Tibial nerve (tissue), 4 donors: ENCODE measurements at regions not wholly inside any gene's neighbourhood (a gene's known extent, or its start where the extent isn't known, plus 50 kb on each side); places are given as distances from the start of the nearest gene placed in this dataset.

Source experiments
- DNase-seq, 2 donors: peaks; one replicate each; pipeline ENCODE4 v3.0.0-alpha.2; 2019; ENCODE audit warnings: low spot score in 2 of 2
- H3K27ac ChIP-seq, 4 donors: fragments of 200-600 bp; sonication (generic) in 3 of 4; one replicate each; pipeline ENCODE4 v1.5.1; 2017 to 2019; ENCODE audit warnings: mild to moderate bottlenecking in 1 of 4
- H3K27me3 ChIP-seq, 2 donors: fragments of 200-600 bp; sonication (generic) in 1 of 2; one replicate each; pipeline versions ENCODE4 v1.5.1 to v1.6.0; 2017 to 2019
- H3K36me3 ChIP-seq, 3 donors: fragments of 200-600 bp; sonication (generic); one replicate each; pipeline ENCODE4 v1.5.1; 2018 to 2019
- H3K4me1 ChIP-seq, 4 donors: fragments of 200-600 bp; sonication (generic) in 3 of 4; one replicate each; pipeline ENCODE4 v1.5.1; 2017 to 2019
- H3K4me3 ChIP-seq, 4 donors: fragments of 200-600 bp; sonication (generic) in 3 of 4; one replicate each; pipeline ENCODE4 v1.5.1; 2017 to 2019; ENCODE audit warnings: mild to moderate bottlenecking in 1 of 4, moderate library complexity in 1 of 4
- H3K9me3 ChIP-seq, 4 donors: fragments of 200-600 bp; sonication (generic) in 3 of 4; one replicate each; pipeline ENCODE4 v1.5.1; 2017 to 2019
- EP300 ChIP-seq, 2 donors: sonication (generic); formaldehyde crosslinking; IDR thresholded peaks; one replicate each; pipeline ENCODE4 v1.6.1; 2017; ENCODE audit warnings: antibody characterized with exemption in 2 of 2, mild to moderate bottlenecking in 1 of 2
- POLR2A ChIP-seq, 2 donors: fragments of 450-650 bp; IDR thresholded peaks; one replicate each; pipeline ENCODE4 v1.6.1; 2017; ENCODE audit warnings: antibody characterized with exemption in 2 of 2, mild to moderate bottlenecking in 2 of 2, moderate library complexity in 2 of 2
- WGBS, 2 donors: methylation state at CpG; one replicate each; pipeline ENCODE4 v1.1.5; 2018; 5-methylcytosine and 5-hydroxymethylcytosine counted together
- TF ChIP-seq, protein P1 (sequence below), 5 experiments: fragments of 200-600 bp in 3 of 5; fragments of 450-650 bp in 2 of 5; sonication (generic) in 3 of 5; IDR thresholded peaks; one replicate each; pipeline ENCODE4 v1.5.1; 2016 to 2019; ENCODE audit warnings: antibody characterized with exemption in 5 of 5, mild to moderate bottlenecking in 3 of 5, moderate library complexity in 2 of 5

DNA sequence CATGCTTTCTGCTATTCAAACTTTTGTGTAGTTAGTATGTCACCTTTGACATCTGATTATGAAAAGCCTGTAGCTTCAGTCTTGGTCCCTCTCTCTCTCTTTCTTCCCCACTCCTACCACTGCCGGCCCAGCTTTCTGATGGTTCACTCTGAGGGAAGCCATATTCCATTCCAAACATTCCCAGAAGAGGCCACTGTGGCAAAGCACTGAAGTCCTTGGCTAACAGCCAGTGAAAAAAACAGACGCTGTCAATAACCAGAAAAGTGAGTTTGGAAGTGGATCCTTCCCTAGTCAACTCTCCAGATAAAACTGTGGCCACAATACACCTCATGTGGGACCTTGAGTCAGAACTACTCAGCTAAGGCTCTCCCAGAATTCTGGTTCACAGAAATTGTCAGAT, 950.7 kb upstream of the PHF14 start:
- WGBS, 2 donors, result 3 to 6% methylated on average over 2 of the region's 2 CpGs
- Histone ChIP-seq H3K4me1 (no peaks in the 10 kb centered on the region), H3K27me3 (no peaks in the 10 kb centered on the region), H3K27ac (no peak overlapping the region), H3K9me3 (no peaks in the 10 kb centered on the region), H3K4me3 (no peak overlapping the region), H3K36me3 (no peaks in the 10 kb centered on the region)
- DNase-seq, result peak in 1 of 2 donors; percentile 5
- TF ChIP-seq POLR2A (IDR thresholded peaks at IDR 0.05) (no peak), EP300 (IDR thresholded peaks at IDR 0.05) (no peak)
- TF ChIP-seq, protein P1, sequence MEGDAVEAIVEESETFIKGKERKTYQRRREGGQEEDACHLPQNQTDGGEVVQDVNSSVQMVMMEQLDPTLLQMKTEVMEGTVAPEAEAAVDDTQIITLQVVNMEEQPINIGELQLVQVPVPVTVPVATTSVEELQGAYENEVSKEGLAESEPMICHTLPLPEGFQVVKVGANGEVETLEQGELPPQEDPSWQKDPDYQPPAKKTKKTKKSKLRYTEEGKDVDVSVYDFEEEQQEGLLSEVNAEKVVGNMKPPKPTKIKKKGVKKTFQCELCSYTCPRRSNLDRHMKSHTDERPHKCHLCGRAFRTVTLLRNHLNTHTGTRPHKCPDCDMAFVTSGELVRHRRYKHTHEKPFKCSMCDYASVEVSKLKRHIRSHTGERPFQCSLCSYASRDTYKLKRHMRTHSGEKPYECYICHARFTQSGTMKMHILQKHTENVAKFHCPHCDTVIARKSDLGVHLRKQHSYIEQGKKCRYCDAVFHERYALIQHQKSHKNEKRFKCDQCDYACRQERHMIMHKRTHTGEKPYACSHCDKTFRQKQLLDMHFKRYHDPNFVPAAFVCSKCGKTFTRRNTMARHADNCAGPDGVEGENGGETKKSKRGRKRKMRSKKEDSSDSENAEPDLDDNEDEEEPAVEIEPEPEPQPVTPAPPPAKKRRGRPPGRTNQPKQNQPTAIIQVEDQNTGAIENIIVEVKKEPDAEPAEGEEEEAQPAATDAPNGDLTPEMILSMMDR (IDR thresholded peaks at IDR 0.05), result peak in 1 of 5 experiments; percentile 11

DNA sequence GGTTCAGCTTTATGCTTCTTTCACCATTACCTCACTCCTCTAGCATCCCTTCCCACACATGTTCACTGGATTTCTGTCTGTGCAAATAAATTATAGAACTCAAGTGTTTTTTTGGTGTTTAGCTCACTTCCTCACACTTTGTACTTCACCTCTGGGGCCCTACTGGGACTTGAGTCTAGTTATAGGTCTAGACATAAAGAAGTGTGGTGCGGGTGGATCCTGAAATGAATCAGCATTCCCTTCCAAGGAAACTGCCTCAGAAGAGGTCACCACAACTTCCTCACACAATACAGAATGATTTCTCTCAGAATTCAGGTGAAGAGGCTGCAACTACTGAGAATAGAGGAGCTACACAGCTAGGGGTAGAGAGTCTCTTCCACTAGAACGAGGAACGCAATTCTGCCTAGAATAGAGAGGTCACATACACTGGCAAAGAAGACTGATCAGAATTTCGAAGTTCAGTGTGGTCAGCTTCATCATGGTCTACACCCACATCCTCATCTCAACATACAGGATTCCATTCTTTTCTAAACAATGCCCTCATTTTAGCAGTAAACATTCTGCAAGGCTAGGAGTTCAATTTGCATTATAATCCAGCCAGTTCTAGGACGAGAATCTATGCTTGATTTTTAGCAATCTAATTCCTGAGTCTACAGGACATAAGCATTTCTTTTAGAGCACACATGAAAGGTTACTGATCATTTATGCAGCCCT, 938.7 kb upstream of the PHF14 start:
- Histone ChIP-seq H3K9me3 (no peaks in the 10 kb centered on the region), H3K4me3 (no peak overlapping the region), H3K36me3 (no peaks in the 10 kb centered on the region), H3K27ac (no peak overlapping the region), H3K27me3 (no peaks in the 10 kb centered on the region), H3K4me1 (no peaks in the 10 kb centered on the region)
- WGBS, 2 donors, result 33 to 44% methylated on average over 5 of the region's 5 CpGs
- TF ChIP-seq, protein P1 (IDR thresholded peaks at IDR 0.05), result no peak
- TF ChIP-seq POLR2A (IDR thresholded peaks at IDR 0.05) (no peak), EP300 (IDR thresholded peaks at IDR 0.05) (no peak)
- no peak for DNase-seq

DNA sequence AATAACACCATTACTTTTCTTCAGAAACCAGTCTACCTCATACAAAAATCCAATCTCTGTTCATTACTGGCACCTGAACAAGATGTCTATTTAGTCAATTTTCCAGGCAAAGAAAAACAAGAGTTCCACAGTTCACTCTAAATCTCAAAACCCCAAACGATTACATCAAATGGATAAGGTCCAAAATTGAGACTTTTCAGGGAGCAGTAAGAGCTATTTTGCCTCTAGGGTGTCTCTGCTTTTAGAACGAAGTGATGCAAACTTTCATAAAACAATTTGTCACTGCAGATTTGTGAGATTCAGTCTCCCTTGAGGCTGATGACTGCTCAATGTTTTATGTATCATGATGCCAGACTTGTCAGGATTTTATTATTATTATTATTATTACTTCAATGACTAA, 937.0 kb upstream of the PHF14 start:
- WGBS, 2 donors, result 47 to 66% methylated on average over 2 of the region's 2 CpGs
- Histone ChIP-seq H3K27ac (no peak overlapping the region), H3K4me3 (no peak overlapping the region), H3K27me3 (no peaks in the 10 kb centered on the region), H3K36me3 (no peaks in the 10 kb centered on the region), H3K9me3 (no peaks in the 10 kb centered on the region), H3K4me1 (no peaks in the 10 kb centered on the region)
- no peak for DNase-seq
- TF ChIP-seq EP300 (IDR thresholded peaks at IDR 0.05) (no peak), POLR2A (IDR thresholded peaks at IDR 0.05) (no peak)
- TF ChIP-seq, protein P1 (IDR thresholded peaks at IDR 0.05), result no peak

DNA sequence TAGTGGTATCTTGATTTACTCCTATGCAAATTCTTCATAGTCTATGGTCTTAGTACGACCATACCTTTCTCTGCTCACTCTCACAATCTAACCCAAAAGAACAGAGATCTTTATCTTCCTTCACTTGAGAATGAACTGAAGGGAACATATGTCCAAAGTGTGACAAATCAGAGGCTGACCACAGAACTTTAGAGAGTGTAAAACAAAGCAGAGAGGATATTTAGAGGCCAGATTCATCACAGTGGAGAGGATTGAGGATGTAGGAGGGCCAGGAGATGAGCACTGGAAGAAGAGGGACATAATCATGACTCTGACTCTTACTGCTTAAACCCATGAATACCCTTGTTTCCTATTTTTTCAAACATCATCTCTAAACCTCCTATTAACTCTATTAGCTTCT, 935.3 kb upstream of the PHF14 start:
- 83 to 92% methylated on average over 1 of the region's 1 CpG for WGBS, 2 donors

DNA sequence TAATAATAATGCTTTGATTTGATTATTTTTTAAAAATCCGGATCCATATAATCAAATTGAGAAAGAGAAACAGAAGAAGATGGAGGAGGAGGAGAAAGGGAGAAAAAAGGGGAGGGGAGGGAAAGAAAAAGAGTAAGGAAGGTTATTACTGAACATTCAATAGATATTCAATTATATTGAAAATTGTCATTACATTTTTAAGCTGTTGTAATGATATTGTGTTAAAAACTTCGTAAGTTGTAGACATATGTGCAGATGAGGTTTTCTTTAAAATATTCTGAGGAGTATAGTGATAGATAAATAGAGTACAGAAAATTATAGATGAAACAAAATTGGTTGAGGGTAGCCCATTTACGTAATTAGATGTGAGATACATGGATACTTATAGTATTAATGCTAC, 933.0 kb upstream of the PHF14 start:
- Histone ChIP-seq H3K27ac (no peak overlapping the region), H3K4me1 (no peaks in the 10 kb centered on the region), H3K4me3 (no peak overlapping the region), H3K36me3 (no peaks in the 10 kb centered on the region), H3K9me3 (no peaks in the 10 kb centered on the region), H3K27me3 (no peaks in the 10 kb centered on the region)
- DNase-seq, result no peak
- no peak for TF ChIP-seq POLR2A (IDR thresholded peaks at IDR 0.05)
- TF ChIP-seq EP300 (IDR thresholded peaks at IDR 0.05), result no peak
- TF ChIP-seq, protein P1 (IDR thresholded peaks at IDR 0.05), result no peak
- 91 to 96% methylated on average over 3 of the region's 3 CpGs for WGBS, 2 donors

More for the DNA sequence above, 935.3 kb upstream of the PHF14 start:
- Histone ChIP-seq H3K4me3 (no peak overlapping the region), H3K36me3 (no peaks in the 10 kb centered on the region), H3K9me3 (no peaks in the 10 kb centered on the region), H3K27ac (no peak overlapping the region), H3K4me1 (no peaks in the 10 kb centered on the region), H3K27me3 (no peaks in the 10 kb centered on the region)
- no peak for DNase-seq
- TF ChIP-seq POLR2A (IDR thresholded peaks at IDR 0.05), result no peak
- TF ChIP-seq, protein P1 (IDR thresholded peaks at IDR 0.05), result no peak
- no peak for TF ChIP-seq EP300 (IDR thresholded peaks at IDR 0.05)
